ENCODE measurements at regions not wholly inside any gene's neighbourhood (a gene's known extent, or its start where the extent isn't known, plus 50 kb on each side); places are given as distances from the start of the nearest gene placed in this dataset.

DNA sequence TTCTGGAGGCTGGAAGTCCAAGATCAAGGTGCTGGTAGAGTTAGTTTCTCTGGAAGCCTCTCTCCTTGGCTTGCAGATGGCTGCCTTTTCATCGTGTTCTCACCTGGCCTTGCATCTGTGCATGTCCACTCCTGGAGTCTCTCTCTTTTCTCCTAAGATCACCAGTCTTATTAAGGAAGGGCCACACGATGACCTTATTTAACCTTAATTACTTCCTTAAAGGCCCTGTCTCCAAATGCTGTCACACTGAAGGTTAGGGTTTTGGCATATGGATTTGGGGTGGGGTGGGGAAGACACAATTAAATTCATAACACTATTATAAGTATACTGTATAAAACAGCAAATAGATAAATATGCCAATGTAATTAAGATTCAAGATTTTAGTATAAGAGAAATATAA, 402.4 kb upstream of the HS6ST1 start:
- H3K4me3 ChIP-seq = no peak overlapping the region
- intact Hi-C loops (cut with micrococcal nuclease; ENCODE audit: unreplicated experiment) = no loop called here
- no peaks in the 10 kb centered on the region for H3K9me2 ChIP-seq (ENCODE audit: insufficient read depth)
- CTCF ChIA-PET = no interaction called here
- no peaks in the 10 kb centered on the region for H3K9me3 ChIP-seq (ENCODE audit: insufficient read depth, low read depth)
- no peaks in the 10 kb centered on the region for H3K79me2 ChIP-seq (ENCODE audit: low read depth)
- H3K36me3 ChIP-seq (ENCODE audit: low read depth) = no peaks in the 10 kb centered on the region
- peaks cover 22% of the 10 kb centered on the region for H3K27me3 ChIP-seq (ENCODE audit: insufficient read depth, low read depth)
- H4K20me1 ChIP-seq (ENCODE audit: insufficient read depth) = no peaks in the 10 kb centered on the region
- no peak overlapping the region for H3K27ac ChIP-seq
- H2AFZ ChIP-seq = no peak overlapping the region
- POLR2A ChIA-PET (ENCODE audit: unreplicated experiment) = no interaction called here
- DNase-seq = no peak
- H3K4me1 ChIP-seq (replicated peaks; ENCODE audit: insufficient read depth) = no peaks in the 10 kb centered on the region
- no TSS peak for BruUV-seq (replicated peaks)
- no peak for TF ChIP-seq CTCF (conservative IDR thresholded peaks at IDR 0.05)
- no peak for TF ChIP-seq EZH2 (IDR thresholded peaks at IDR 0.05; ENCODE audit: low read depth)
- no peak overlapping the region for H3K4me2 ChIP-seq
- H3F3A ChIP-seq (ENCODE audit: insufficient read depth, low read depth) = no peaks in the 10 kb centered on the region

DNA sequence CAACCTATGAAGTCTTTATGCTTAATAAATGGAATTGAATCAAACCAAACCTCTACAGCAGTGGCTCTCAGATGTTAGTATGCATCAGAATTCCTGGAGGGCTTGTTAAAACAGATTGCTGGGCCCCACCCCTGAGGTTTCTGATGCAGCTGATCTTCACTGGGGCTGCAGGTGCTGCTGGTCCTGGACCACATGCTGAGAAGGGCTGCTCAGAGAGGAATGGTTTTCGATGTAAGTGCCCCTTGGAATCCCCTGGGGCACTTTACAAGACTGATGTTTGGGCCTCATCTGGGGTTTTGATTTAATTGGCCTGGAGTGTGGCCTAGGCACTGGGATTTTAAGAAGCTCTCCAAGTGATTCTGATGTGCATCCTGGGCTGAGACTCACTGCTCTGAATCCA, 403.8 kb upstream of the HS6ST1 start:
- Histone ChIP-seq H3K27me3 (ENCODE audit: insufficient read depth, low read depth) (peaks cover 10% of the 10 kb centered on the region; the same call in 1 of the 2 replicates), H3K79me2 (ENCODE audit: low read depth) (no peaks in the 10 kb centered on the region), H3K4me1 (replicated peaks; ENCODE audit: insufficient read depth) (no peaks in the 10 kb centered on the region), H3K4me3 (no peak overlapping the region), H3K9me3 (ENCODE audit: insufficient read depth, low read depth) (no peaks in the 10 kb centered on the region), H3K27ac (no peak overlapping the region), H4K20me1 (ENCODE audit: insufficient read depth) (no peaks in the 10 kb centered on the region), H2AFZ (no peak overlapping the region), H3F3A (ENCODE audit: insufficient read depth, low read depth) (no peaks in the 10 kb centered on the region), H3K4me2 (no peak overlapping the region), H3K36me3 (ENCODE audit: low read depth) (no peaks in the 10 kb centered on the region), H3K9me2 (ENCODE audit: insufficient read depth) (no peaks in the 10 kb centered on the region)
- TF ChIP-seq CTCF (conservative IDR thresholded peaks at IDR 0.05) = no peak
- TF ChIP-seq EZH2 (IDR thresholded peaks at IDR 0.05; ENCODE audit: low read depth) = no peak
- CTCF ChIA-PET = no interaction called here
- no peak for DNase-seq
- no TSS peak for BruUV-seq (replicated peaks)
- intact Hi-C loops (cut with micrococcal nuclease; ENCODE audit: unreplicated experiment) = no loop called here
- POLR2A ChIA-PET (ENCODE audit: unreplicated experiment) = no interaction called here

GRCh38 chr2:128724547-128724946, 405.9 kb upstream of the HS6ST1 start:
- no TSS peak for BruUV-seq (replicated peaks)
- Histone ChIP-seq H3K4me2 (no peak overlapping the region), H3K9me3 (ENCODE audit: insufficient read depth, low read depth) (no peaks in the 10 kb centered on the region), H3K4me3 (no peak overlapping the region), H3K36me3 (ENCODE audit: low read depth) (no peaks in the 10 kb centered on the region), H3K4me1 (replicated peaks; ENCODE audit: insufficient read depth) (no peaks in the 10 kb centered on the region), H3K9me2 (ENCODE audit: insufficient read depth) (no peaks in the 10 kb centered on the region), H4K20me1 (ENCODE audit: insufficient read depth) (no peaks in the 10 kb centered on the region), H3K27me3 (ENCODE audit: insufficient read depth, low read depth) (no peaks in the 10 kb centered on the region), H3K79me2 (ENCODE audit: low read depth) (no peaks in the 10 kb centered on the region), H3F3A (ENCODE audit: insufficient read depth, low read depth) (no peaks in the 10 kb centered on the region), H2AFZ (no peak overlapping the region), H3K27ac (no peak overlapping the region)
- ChIA-PET CTCF (no interaction called here), POLR2A (ENCODE audit: unreplicated experiment) (no interaction called here)
- no peak for TF ChIP-seq CTCF (conservative IDR thresholded peaks at IDR 0.05)
- no peak for TF ChIP-seq EZH2 (IDR thresholded peaks at IDR 0.05; ENCODE audit: low read depth)
- intact Hi-C loops (cut with micrococcal nuclease; ENCODE audit: unreplicated experiment) = no loop called here
- DNase-seq = no peak
